NCI-H2196 (cell line): ENCODE measurements at regions not wholly inside any gene's neighbourhood (a gene's known extent, or its start where the extent isn't known, plus 50 kb on each side); places are given as distances from the start of the nearest gene placed in this dataset.
A peak's percentile ranks its signal among the peaks of the same experiment; 100 is the strongest.

Experiments used
- DNase-seq: peaks from one replicate; lab custom pipeline; 2025; ENCODE audit not compliant: unreplicated experiment; lab: John Stamatoyannopoulos, UW

- no peak for DNase-seq
Measured at GRCh38 chr9:109940561-109940960, 160.6 kb downstream of the PALM2AKAP2 start.

- DNase-seq: no peak
Measured at GRCh38 chr9:109941771-109942170, 161.8 kb downstream of the PALM2AKAP2 start.

GRCh38 chr9:109945573-109945972 lies 165.6 kb downstream of the PALM2AKAP2 start:
- no peak for DNase-seq

- DNase-seq: no peak
Measured at GRCh38 chr9:109948453-109948852, 168.5 kb downstream of the PALM2AKAP2 start.

GRCh38 chr9:109950710-109951443 lies 170.9 kb downstream of the PALM2AKAP2 start:
- DNase-seq: no peak

GRCh38 chr9:109953300-109953699 lies 173.3 kb downstream of the PALM2AKAP2 start:
- no peak for DNase-seq

GRCh38 chr9:109953813-109954497 lies 174.0 kb downstream of the PALM2AKAP2 start:
- DNase-seq: no peak

- no peak for DNase-seq
Measured at GRCh38 chr9:109956717-109957440, 176.9 kb downstream of the PALM2AKAP2 start.

GRCh38 chr9:109959679-109960078 lies 179.7 kb downstream of the PALM2AKAP2 start:
- DNase-seq: no peak

GRCh38 chr9:109961626-109962025 lies 181.6 kb downstream of the PALM2AKAP2 start:
- no peak for DNase-seq

GRCh38 chr9:109962215-109962614 lies 182.2 kb downstream of the PALM2AKAP2 start:
- no peak for DNase-seq

GRCh38 chr9:109963079-109963478 lies 183.1 kb downstream of the PALM2AKAP2 start:
- peak; percentile 14 for DNase-seq

- no peak for DNase-seq
Measured at GRCh38 chr9:109966643-109967368, 186.8 kb downstream of the PALM2AKAP2 start.

- DNase-seq: no peak
Measured at GRCh38 chr9:109967651-109968642, 187.9 kb downstream of the PALM2AKAP2 start.

GRCh38 chr9:109969011-109969410 lies 189.0 kb downstream of the PALM2AKAP2 start:
- DNase-seq: peak; percentile 11

- no peak for DNase-seq
Measured at GRCh38 chr9:109969573-109970237, 189.7 kb downstream of the PALM2AKAP2 start.

GRCh38 chr9:109971226-109971625 lies 191.2 kb downstream of the PALM2AKAP2 start:
- DNase-seq: no peak

- DNase-seq: no peak
Measured at GRCh38 chr9:109972026-109972882, 192.3 kb downstream of the PALM2AKAP2 start.

- no peak for DNase-seq
Measured at GRCh38 chr9:109973336-109973735, 193.3 kb downstream of the PALM2AKAP2 start.
